ENCODE measurements at regions not wholly inside any gene's neighbourhood (a gene's known extent, or its start where the extent isn't known, plus 50 kb on each side); places are given as distances from the start of the nearest gene placed in this dataset.
"Not testable (repeated sequence)": the region's sequence is repeated elsewhere in the genome, so short reads cannot be mapped to it uniquely, and the experiment has no call there.

DNA sequence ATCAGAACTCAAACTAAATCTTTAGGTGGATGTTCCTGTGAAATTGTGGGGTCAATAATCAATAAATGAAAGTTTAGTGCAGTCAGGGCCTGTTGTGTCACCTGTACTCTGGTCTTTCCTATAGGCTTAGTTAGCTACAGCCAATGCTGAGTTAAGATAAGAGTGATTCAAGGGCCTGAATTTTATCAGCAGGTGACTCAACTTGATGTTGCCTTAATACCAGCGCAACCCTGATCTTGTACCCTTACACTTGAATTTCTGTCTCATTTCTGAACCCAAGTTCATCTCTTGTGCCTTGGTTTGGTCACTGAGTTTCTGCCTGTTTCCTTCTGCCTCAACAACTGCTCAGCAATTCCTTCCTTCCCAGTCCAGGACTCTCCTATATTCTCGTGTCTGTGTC is 157.0 kb upstream of the E2F7 start:
- no peak for DNase-seq (ENCODE audit: low read depth)

DNA sequence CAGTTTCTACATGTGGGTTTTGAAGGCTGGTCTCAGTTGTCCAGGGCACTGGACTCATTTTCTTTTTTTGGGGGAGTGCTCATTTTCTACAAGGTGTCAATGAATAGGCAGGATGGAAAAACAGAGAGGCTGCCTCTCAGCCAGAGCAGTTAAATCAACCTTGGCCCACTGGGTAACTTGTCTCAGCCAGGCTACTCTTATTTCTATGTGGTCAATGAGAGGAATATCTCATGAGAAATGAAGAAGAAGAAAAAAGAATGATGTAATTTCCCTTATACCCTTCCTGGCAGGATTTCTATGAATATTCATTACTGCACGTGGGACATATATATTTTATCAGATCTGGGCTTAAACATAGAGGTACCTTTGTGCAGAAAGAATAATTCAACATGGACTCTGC is 155.2 kb upstream of the E2F7 start:
- DNase-seq (ENCODE audit: low read depth), result no peak

DNA sequence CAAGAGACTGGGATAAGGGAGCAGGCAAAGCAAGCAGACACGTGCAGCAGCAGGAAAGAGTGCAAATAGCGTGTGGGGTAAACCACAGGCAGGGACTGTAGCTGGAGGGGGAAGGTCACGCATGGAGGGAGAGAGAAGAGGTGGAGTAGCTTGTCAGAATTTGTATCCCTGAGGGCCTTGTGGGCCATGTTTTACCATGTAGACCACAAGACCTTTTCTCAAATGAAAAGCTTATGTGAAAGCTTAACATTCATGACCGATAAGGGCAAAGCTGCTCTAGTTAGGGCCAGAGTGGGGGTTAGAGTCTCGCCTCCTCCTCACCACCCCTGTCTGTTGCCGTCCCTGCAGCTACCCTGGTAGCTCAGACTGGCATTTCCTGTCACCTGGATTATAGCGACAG is 152.9 kb upstream of the E2F7 start:
- no peak for DNase-seq (ENCODE audit: low read depth)

DNA sequence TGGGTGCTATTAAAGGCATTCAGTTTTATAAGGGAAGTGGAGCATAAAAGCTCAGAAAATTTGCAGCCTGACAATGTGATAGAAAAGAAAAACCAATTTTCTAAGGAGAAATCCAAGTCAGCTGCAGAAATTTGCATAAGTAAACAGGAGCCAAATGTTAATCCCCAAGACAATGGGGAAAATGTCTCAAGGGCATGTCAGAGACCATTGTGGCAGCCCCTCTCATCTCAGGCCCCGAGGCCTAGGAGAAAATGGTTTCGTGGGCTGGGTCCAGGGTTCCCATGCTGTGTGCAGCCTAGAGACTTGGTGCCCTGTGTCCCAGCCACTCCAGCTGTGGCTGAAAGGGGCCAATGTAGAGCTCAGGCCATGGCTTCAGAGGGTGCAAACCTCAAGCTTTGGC is 150.8 kb upstream of the E2F7 start:
- DNase-seq (ENCODE audit: low read depth), result not testable (repeated sequence)

DNA sequence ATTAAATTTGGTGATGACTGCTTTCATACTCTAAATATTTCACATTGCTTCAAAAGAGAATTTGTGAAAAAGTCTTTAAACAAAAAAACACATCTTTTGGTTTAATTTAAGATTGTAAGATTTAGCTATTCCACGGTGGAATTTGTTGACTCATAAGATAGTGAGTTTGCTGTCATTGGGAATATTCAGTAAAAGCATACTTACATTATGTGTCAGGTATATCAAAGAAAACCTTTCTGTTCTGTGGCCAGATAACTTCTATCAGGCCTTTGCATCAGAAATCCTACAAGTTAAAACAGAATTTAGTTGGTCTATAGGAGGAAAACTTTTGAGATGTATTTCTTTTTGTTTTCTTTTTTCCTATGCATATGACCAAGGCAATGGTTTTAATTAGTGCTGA is 148.8 kb upstream of the E2F7 start:
- peak; percentile 57 for DNase-seq (ENCODE audit: low read depth)

DNA sequence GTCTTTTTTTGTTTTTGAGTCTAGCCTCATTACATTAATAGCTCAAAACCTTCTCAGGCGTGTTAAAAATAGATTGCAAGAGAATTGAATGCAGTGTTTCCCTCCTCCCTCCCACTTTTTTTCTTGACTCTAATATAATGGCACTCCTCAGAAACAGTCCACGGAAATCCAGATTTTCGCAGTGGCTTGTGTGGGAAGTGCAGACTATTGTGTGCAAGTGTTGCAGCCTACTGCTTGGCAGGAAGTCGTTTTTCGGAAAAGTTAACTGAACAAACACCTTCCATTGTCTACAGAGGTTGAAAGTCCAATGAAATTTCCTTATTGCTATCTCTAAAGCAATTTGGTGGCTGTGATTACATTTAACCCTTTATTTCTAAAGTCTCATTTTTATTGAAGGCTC is 147.9 kb upstream of the E2F7 start:
- DNase-seq (ENCODE audit: low read depth), result no peak

DNA sequence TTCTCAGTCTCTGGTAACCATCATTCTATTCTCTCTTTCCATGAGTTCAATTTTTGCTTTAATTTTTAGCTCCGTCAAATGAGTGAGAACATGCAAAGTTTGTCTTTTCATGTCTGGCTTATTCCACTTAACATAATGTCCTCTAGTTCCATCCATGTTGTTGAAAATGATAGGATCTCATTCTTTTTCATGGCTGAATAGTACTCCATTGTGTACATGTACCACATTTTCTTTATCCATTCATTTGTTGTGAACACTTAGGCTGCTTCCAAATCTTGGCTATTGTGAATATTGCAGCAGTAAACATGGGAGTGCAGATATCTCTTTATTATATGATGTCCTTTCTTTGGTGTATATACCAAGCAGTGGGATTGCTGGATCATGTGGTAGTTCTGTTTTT is 145.4 kb upstream of the E2F7 start:
- DNase-seq (ENCODE audit: low read depth), result no peak

DNA sequence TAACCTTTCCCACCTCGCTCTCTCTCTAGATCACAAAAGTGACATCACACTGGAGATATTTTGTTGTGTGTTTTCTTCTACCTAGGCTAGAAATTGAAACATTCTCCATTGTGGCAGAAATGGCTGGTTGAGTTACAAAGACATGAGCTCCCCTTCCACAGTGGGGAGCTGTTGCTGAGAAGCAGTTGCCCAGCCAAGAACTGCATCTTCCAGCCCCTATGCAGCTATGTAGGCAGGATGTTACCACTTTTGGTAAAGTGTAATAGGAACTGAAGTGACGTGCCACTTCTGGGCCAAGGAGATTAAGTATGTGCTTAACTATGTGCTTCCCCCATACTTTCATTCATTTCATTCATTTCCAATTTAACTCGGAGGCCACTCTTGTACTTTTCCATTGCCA is 138.7 kb upstream of the E2F7 start:
- DNase-seq (ENCODE audit: low read depth), result peak; percentile 5

DNA sequence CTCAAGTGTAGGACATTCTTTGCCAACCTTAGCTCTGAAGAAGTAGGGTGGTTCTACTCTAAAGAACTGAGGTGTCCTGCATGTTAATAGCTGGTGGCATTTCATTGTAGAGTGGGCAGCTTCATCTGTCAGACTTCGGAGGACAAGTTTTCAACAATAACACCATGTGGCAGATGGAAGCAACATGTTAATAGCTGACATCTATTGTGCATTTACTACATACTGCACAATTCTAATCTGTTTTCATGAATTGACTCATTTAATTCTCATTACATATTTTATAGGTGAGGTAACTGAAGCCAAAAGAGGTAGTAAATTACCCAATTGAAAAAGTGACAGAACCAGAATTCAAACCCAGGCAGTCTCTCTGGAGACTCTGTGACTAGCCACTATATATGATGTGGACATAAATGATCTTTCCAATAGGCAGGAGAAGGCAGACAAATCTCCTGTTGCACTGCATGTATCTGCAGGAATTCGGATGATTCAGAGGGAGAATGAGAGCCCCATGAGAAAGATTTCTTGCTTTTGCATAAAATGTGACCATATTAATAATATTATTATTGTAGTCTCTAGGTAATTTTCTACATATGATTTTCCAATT is 137.2 kb upstream of the E2F7 start:
- no peak for DNase-seq (ENCODE audit: low read depth)

DNA sequence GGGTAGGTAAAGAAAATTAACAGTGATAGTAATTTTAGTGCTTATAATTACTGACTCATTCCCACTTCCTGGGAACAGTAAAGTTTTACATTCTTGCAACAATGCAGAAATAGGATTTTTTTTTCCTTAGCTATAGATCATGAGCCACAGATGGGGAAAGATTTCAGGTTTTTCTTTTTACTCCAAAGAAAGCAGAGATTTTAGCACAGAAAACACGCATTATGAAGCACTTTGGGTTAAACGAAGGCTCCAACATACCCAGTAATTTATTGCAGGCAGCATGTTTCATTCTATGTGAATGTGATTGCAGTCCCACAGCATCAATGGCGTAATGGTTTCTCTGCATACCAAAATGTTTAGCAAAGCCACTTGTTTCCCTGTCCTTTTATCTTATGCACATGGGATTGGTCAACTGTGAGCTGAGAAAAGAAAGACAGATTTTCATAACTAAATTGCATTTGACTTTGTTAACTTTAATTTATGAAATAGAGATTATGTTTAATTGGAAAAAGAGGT is 124.6 kb upstream of the E2F7 start:
- DNase-seq (ENCODE audit: low read depth), result peak; percentile 80

DNA sequence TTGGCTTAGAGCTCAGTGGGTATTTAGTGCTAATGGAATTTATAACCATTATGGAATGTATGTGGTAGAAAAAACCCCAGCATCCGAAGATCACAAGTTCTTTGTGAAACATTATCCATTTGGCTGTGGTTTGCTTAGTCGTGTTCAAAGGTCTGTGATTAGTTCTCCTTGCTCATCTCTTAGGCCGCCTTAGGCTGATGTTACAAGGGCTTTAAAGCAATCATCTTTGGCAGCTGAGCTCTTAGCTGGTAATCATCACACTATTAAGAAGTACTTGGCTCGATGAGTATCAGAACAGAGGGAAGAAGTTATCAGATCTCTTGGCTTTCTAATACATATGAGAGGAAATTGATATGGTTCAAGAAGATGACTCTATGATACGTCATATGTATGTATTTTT is 124.1 kb upstream of the E2F7 start:
- DNase-seq (ENCODE audit: low read depth), result peak; percentile 78

DNA sequence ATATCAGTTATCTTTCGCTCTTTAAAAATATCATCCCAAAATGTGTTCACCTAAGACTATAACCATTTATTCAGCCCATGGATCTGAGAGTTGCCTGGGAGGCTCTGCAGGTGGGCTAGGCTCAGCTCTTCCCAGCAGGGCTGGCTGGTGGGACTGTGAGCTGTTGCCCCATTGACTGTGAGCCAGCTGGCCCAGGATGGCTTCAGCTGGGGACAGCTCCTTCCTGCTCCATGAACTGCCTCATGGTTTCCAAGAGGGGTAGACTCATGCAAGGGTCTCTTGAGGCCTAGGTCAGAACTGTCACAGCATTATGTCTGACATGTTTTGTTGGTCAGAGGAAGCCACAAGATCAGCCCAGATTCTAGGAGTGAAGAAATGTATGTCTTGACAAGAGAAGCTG is 114.1 kb upstream of the E2F7 start:
- no peak for DNase-seq (ENCODE audit: low read depth)

DNA sequence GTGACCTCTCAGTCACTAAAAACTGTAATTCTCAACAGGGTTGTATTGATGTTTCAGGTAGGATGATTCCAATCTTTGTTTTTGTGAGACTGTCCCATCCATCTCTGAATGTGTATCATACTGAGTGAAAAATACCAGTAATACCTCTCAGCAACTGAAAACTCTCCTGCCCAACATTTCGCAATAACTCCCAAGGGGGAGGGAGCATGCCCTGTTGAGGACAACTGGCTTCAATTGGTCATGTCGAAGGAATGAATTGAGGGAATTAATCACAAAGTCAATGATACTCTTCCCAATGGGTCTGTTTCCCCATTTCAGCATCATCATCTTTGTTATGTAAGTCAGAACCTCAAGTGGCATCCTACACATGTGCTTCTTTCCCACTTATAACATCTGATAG is 102.4 kb upstream of the E2F7 start:
- peak; percentile 10 for DNase-seq (ENCODE audit: low read depth)

DNA sequence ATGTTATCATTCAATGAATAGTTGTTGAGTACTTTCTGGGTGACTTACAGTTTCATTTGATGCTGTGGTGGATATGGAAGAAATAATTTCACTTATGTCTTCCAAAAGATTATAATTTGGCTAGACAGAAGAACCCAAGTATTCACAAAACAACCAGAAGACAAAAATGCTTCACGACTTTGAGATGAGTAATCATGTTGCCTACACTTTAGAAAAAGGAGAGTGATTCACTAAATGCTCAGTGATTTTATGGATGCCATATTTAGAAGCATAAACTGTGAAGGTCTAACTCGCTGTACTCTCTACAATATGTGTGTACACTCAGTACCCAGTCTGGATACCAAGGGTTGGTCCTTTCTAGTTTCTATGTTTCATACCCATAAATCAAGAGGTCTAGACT is 101.3 kb upstream of the E2F7 start:
- DNase-seq (ENCODE audit: low read depth), result peak; percentile 42

DNA sequence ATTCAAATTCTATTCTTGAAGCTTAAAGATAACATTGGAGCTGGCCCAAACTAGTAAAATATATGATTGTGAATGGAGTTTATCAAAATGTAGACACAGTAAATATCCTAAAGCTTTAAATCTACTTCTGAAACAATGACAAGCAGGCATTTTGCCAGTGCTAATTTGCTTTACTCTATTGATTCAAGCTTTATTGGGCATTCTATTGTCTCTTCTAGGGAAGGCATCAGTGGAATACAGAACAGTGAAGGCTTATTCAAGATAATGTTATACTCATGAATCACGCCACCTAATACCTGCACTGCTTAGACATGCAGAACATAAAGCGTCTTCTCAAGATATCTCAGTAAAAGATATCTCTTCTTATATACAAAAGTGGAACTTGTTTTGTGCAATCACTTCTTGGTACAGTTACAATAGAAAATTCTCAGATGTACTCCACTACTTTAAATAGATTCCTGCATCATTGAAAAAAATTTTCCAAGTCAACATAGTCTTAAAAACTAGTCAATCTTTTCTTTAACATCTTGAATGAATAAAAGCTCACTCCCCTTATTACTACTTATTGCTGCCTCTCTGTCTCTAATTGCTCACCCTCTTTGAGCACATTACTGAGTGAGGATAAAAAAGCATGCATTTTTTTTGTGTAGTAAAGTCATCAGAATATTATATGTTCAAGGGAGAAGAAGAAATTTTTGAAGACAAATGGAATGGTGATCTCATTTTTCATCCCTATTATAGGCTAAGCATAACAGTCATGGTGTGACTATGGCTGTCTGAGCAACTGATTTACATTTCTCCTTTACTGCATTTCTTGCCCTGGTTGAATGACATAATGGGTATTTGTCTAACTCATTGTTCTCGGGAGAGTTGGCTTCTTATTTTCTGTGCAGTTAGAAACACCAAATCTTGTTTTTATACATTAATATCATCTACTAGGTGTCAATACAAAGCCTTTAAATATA is 98.0 kb upstream of the E2F7 start:
- DNase-seq (ENCODE audit: low read depth), result no peak

DNA sequence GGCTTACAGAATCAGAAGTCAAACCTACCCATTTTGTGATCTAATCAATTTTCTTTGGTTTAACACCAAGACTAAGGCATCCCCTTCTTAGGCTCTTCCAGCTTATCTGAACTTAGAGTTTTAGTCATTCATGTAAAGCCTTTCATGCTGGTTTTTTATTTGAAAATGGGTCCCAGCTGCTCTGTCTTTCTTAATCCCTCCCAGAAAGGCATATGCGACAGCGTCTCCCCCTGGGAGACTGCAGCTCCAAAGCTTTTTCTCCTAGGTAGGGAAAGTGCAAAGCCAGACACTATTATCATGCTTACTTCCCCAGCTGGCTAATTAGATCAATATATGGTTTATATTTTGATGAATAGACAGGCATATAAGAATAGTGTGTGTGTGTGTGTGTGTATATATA is 96.6 kb upstream of the E2F7 start:
- DNase-seq (ENCODE audit: low read depth), result no peak

DNA sequence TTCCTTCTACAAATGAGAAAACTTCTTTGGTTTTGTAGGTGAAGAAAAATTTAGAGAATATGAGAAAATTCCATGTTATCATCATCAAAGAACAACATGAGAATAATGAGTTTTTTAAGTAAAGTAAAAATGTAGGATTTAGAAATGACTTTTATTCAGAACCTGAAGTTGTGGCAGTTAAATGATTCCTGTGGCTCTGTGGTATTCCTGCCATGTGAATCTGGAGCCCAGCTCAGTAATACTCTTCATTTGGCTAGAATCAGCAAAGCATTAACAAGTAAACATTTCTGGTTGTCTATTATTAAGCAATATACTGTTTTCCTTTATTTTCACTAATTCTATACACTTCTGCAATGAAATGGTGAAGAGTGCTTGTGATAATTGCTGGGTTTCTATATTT is 95.6 kb upstream of the E2F7 start:
- no peak for DNase-seq (ENCODE audit: low read depth)

DNA sequence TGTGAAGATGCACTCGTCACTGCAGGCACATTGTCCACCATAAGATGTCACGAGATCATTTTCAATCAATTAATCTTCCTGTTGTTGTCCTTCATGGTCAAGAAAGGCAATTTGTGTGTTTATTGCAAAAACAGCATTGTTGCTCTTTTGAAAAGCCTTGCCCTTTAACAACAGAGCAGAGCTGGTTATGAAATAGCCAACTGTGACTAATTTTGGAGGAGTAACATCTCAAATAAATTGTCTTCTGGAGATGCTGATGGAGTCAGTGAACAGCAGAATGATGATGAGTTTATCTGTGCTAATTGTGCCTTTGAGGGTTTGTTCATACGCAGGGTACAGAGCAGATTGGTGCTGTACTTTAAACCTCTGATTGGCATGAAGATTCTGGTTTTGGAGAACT is 88.3 kb upstream of the E2F7 start:
- DNase-seq (ENCODE audit: low read depth), result no peak

DNA sequence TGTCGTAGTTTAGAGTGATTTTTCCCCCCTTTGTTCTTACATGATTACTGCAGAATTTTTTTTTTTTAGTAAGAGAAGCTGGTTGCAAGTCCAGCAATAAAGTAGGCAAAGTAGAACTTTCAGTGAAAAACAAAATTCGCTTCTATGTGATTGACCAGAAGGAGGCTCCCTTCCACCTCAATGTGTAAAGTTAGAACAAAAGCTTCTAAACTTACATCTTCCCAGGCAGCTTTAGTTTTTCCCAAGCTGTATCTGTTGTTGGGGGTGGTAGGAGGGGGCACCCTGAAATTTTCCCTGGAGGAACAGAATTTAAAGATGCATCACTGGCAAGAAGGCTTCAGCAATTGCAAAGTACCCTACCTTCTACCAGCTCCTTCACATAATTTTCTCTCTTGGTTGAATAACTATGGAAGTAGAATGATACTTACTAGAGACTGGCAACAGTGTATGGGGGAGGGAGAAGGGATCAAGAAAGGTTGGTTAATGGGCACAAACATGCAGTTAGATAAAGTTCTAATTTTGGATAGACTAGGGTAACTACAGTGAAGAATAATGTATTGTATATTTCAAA is 87.3 kb upstream of the E2F7 start:
- DNase-seq (ENCODE audit: low read depth), result peak; percentile 54

DNA sequence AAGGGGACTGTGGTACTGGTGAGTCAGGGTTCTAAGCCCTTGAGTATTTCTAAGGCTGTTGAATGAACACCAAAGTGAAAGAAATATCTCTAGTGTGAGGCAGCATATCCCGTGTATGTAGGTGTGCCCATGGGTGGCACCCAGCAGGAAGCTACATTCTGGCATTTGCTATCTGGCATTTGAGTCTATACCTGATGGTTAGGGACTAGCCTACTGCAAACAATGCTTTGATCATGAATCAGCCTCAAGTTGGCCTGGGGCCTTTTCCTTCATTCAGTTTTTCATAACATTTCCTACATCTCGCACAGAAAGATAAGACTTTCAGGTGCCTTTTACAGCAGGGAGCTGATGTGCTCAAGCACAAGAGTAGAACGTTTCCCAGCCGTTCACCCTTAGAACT is 85.7 kb upstream of the E2F7 start:
- DNase-seq (ENCODE audit: low read depth), result no peak

DNA sequence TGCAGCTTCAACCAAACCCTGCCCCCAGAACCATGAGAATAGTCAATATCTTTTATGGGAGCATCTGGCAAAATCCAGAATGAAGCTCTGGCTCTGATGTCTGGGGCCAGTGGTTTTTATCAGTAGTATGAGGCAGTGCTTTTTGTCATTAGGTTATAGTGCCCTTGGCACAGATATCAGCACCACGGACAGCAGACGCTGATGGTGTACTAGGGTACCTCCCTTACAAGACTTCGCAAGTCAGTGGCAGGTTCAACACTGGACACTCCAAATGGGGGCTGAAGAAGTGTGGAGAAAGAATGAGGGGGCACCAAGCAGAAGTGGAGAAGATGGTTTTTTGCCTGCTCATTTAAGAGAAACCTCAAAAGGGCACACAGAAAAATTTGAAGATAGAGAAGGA is 68.2 kb upstream of the E2F7 start:
- DNase-seq (ENCODE audit: low read depth), result peak; percentile 64

DNA sequence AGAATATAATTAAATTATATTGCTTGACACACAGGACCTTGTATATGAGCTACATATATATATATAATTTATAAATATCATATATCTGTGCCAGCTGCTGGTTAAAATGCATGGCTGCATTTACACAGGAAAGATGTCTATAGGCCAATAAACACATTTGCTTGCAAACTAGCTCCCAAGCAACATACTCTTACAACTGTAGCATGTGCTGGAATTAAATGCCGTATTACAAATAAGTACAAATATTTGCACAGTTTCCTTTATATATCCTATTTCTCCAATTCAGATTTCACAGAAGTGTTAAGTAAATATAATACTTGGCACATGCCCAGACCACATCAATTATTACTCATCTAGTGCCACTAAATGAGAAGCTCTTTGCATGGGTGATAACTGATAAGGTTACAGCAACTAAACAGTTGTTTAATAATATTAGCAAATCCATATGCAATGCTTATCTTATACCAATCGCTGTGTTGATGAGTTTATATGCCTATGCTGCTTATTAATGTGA is 66.7 kb upstream of the E2F7 start:
- no peak for DNase-seq (ENCODE audit: low read depth)

DNA sequence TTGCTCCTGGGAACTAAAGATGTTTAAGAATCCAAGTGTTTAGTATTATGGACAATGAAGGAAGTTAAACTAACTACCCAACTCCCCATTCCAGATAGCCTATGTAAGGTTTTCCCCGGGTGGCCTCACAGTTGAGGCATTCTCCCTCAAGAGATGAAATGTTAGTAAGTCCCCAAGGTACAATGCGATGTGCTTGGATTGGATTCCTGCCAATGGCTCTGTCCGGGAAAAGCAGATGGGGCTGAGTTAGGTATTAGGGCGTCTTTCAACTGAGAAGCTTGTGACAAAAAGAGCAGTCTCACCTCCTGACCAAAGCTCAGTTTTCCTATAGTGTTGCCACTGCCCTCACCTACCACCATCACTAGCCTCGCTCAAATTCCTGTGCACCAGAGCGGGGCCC is 64.8 kb upstream of the E2F7 start:
- no peak for DNase-seq (ENCODE audit: low read depth)
